ENCODE measurements at regions not wholly inside any gene's neighbourhood (a gene's known extent, or its start where the extent isn't known, plus 50 kb on each side); places are given as distances from the start of the nearest gene placed in this dataset.

GRCh38 chr9:87223392-87224246 is 274.0 kb upstream of the DAPK1 start:
- TF ChIP-seq, protein P1, sequence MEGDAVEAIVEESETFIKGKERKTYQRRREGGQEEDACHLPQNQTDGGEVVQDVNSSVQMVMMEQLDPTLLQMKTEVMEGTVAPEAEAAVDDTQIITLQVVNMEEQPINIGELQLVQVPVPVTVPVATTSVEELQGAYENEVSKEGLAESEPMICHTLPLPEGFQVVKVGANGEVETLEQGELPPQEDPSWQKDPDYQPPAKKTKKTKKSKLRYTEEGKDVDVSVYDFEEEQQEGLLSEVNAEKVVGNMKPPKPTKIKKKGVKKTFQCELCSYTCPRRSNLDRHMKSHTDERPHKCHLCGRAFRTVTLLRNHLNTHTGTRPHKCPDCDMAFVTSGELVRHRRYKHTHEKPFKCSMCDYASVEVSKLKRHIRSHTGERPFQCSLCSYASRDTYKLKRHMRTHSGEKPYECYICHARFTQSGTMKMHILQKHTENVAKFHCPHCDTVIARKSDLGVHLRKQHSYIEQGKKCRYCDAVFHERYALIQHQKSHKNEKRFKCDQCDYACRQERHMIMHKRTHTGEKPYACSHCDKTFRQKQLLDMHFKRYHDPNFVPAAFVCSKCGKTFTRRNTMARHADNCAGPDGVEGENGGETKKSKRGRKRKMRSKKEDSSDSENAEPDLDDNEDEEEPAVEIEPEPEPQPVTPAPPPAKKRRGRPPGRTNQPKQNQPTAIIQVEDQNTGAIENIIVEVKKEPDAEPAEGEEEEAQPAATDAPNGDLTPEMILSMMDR (IDR thresholded peaks at IDR 0.05), result no peak
- TF ChIP-seq POLR2A (IDR thresholded peaks at IDR 0.05), result no peak
